Stimulated activated CD4-positive, alpha-beta T cell treated with anti-CD3 and anti-CD28 coated beads, Interleukin-1b, Interleukin-23, amount 100 ng/mL, for 24 hours (primary cell): ENCODE measurements at regions not wholly inside any gene's neighbourhood (a gene's known extent, or its start where the extent isn't known, plus 50 kb on each side); places are given as distances from the start of the nearest gene placed in this dataset.
"Not testable (repeated sequence)": the region's sequence is repeated elsewhere in the genome, so short reads cannot be mapped to it uniquely, and the experiment has no call there.

Experiments
- DNase-seq, 4 experiments: peaks; one replicate each; pipeline ENCODE4 v3.0.0-alpha.2; 2020; ENCODE audit warnings: low read depth in 4 of 4, low spot score in 1 of 4

DNA sequence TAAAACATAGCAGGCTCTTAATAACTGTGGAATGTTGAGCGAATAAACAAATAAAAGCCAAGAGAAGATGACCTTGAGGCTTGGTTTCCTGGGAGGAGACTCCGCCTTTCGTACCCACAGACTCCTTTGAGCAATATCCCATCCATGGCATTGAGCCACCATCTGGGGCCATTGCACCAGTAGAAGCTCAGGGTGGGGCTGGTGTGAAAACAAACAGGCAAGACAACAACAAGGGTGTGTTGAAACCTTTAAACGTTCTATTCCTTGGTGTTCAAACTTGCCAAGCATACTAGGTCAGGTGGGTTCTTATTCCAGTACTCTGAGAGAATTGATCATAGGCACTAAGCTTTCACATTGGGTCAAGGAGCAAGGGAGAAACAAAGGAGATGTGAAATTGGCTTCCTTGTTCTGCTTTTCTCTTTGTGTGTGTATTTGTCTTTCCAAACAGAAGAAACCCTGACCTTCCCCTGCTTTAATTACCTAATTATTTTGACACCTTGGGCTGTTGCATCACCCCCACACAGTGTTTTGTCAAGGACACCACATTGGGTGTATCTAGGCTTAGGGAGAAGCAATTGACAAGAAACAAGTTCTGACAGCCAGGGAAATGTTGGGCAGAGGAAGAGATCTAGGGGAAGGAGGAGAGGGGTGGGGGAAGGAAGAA is 105.1 kb upstream of the BCL6 start:
- no peak for DNase-seq

DNA sequence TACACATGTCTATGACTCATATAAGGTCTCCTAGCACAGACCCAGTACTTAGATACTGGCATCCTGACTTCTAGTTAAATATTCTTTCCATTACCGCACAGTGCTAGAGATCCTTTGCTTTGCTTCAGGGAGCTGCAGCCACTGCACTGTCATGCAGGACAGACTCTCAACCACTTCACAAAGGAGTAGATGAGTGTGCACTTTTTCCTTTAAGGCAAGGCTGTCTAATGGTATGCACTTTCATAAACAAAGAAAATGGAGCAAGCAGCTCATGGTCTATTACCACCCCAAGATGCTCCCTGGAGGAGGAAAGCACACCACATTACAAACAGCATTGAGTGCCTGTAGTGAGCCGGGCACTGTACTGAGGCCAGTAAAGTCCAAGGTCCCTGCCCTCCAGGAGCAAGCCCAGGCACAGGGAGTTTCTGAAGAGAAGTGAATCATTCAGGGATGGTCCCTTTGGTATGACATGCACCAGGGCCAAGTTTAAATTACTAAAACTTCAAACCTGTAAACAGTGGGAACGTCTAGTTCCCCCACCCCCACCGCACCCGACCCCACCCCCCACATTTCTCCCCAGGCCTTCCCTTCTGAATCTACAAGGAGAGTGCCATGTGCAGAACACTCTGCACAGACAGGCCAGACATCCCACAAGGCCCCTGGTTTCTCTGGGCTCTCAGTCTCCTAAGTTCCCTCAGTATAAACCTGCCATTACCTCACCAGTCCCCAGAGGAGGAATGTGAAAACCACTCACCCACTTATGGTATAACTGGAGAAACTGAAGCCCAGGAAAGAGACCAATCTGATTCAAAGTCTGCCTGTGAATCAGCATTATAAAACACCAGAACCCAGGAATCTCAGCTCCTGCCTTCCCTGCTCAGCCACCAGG is 107.8 kb upstream of the BCL6 start:
- DNase-seq: no peak

DNA sequence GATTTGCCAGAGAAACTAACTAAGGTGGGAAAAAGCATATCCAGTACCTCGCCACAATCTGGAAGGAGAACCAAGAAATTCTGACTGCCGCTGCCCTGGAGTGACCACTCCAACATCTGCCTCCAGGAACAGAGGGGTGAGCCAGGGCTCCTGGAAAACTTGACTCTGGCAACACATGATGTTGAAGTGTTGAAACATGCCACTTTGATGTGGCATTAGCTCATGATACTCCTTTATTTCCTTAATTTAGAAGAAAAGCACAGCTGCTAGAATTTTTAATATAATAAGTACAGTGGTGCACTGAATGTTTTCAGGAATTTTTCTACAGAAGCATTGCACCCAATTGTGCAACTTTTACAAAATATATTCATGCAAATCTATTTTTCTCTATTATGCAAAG is 109.9 kb upstream of the BCL6 start:
- DNase-seq: no peak

DNA sequence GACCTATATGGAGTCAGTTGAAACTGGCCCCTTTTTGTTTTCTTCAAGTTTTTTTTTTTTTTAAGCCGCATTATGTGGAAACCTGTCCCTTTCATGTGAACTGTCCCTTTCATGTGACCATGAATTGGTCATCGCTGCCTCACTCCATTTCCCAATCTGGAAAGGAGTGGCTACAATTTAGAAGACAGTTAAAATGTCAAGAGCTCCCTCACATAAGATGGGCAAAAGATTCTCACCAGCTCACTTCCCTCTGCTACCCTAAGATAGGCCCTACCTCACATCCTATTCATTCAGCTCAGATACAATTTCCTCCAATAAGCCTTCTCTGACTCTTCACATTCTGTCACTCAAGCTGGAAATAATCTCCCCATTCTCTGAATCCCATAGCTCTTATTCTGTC is 111.3 kb upstream of the BCL6 start:
- no peak for DNase-seq

DNA sequence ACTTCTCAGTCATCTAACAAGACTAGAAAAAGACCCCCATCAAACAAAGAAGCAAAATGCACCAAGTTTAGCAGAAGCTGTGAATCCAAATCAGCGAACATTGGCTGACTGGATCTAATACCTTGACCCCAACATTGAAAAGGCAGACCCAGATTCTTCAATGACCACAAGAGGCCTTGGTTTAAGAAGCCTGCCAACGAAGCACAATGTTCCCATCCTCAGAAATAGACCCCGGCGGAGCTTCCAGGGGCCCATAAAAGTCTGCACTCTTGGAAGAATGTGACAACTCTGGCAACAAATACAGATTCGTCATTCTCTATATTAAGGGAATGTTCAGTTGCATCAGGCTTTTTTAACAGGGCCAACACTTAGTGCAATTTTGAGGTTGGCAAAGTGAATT is 112.8 kb upstream of the BCL6 start:
- no peak for DNase-seq

DNA sequence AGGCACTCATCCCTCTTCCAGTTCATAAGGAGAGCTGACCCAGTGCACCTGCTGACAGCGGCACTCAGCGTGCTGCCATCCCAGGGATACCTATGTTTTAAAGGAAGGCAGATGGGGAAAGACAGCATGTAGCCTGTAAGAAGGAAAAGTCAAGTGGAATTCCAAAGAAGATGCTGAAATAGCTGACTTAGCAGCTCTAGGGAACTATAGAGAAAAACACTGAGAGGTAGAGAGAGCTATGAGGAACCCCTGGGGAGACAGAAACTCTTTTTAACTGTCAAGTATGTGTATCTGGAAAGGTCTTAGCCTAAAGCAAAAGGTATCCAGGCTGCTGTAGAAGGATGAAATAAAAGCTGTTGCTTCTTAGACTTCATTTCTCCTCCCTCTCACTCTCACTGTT is 113.4 kb upstream of the BCL6 start:
- no peak for DNase-seq

DNA sequence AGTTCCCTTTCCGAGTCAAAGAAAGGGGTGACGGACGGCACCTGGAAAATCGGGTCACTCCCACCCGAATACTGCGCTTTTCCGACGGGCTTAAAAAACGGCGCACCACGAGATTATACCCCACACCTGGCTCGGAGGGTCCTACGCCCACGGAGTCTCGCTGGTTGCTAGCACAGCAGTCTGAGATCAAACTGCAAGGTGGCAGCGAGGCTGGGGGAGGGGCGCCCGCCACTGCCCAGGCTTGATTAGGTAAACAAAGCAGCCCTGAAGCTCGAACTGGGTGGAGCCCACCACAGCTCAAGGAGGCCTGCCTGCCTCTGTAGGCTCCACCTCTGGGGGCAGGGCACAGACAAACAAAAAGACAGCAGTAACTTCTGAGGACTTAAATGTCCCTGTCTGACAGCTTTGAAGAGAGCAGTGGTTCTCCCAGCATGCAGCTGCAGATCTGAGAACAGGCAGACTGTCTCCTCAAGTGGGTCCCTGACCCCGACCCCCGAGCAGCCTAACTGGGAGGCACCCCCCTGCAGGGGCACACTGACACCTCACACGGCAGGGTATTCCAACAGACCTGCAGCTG is 117.5 kb upstream of the BCL6 start:
- not testable (repeated sequence) for DNase-seq

DNA sequence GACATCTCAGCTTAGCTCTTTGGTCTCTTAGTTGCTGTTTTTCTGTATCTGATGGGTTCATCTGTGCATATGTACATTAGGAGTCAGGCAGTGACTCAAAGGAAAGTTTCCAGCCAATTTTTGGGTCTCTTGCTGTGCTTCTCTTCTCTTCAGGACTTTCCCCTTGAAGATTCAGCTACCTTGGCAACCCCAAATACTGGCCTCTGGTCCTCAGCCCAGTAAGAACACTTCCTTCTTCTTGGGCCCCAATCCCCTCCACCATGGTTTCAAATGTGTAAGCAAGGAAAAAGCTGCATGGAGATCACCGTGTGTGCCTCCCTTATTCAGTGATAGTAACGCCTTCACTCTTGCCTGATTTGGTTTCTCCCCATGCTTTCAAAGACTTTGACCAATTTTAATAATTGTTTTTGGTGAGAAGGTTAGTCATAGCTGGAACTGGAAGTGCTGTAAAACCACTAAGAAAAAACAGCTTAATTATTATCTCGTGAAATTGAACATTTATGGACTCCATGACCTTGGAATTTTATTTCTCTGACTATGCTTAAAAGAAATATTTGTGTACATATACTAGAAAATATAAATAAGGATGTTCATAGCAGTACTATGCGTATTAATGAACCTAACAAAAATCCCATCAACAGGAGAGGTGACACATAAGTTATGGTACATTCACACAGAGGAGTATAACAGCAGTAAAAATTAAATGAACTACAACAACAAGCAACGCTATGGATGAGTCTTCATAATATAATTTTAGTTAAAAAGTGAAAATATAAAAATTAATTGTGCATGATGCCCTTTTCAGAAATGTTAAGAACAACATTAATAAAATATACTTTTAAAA is 125.3 kb upstream of the BCL6 start:
- DNase-seq: no peak

DNA sequence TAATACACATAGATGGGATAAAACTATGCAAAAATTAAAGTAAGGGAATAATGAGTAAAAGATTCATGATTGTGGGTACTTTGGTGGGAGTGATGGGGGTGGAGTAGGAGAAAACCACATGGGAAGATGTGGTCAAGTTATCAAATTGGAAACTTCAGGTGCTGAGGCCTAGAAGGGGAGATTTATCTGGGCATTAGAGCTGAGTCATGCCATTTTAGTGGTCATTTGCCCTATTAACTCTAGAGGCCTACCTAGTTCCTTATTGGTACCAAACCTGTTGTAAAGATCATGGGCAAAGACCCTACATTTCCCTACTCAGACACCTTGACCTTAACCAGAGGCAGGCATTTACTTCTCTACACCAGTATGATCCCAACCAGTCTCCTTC is 125.9 kb upstream of the BCL6 start:
- DNase-seq: no peak

DNA sequence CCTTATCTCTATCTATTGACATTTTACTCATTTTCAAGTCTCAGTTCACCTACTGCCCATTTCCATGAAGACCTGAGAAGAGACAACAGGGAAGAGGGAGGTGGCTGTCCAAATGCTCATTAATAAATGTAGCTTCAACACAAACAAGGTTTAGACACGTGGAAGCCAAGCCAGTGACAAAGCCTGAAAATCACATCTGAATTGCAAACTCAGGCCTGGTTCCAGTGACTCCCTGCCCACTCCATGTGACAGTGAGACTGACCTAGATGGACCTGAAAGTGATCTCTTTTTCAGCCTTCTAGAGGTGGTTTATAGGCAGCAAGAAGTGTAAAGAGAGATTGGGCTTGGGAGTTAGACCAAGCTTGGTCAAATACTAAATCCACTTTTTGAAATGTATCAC is 126.6 kb upstream of the BCL6 start:
- no peak for DNase-seq

DNA sequence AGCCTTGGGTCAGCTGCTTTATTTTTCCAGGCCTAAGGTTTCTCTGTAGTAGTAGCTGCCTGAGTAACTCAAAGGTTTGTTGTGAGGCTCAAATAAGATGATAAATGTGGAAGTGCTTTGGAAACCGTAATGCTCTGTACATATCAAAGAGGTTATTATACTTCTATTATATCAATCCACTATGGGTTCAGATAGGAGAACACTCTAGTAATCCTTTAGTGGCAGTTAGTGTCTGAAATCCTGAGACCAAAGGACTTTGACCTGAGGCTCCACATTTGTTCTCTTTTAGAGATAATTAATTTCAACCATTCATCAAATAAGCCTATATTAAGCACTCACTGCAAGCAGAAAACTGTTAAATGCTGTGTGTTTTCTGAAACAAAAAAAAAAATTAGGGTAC is 128.6 kb upstream of the BCL6 start:
- no peak for DNase-seq

DNA sequence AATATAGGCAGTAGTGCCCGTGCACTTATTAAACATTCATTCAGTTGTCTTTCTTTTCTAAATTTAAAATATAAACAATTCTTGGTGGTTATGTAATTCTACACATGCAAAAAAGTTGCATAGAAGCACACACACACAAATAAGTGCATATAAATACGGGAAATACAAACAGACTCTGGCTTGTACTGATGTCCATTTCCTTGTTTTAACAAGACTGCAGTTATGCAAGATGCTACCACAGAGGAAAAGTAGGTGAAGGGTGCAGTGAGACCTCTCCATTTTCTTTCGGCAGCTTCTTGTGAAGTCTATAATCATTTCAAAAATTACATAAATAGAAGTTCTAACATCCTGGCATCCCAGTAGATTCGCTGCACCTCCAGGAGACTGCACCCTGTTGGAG is 130.6 kb upstream of the BCL6 start:
- DNase-seq: no peak

DNA sequence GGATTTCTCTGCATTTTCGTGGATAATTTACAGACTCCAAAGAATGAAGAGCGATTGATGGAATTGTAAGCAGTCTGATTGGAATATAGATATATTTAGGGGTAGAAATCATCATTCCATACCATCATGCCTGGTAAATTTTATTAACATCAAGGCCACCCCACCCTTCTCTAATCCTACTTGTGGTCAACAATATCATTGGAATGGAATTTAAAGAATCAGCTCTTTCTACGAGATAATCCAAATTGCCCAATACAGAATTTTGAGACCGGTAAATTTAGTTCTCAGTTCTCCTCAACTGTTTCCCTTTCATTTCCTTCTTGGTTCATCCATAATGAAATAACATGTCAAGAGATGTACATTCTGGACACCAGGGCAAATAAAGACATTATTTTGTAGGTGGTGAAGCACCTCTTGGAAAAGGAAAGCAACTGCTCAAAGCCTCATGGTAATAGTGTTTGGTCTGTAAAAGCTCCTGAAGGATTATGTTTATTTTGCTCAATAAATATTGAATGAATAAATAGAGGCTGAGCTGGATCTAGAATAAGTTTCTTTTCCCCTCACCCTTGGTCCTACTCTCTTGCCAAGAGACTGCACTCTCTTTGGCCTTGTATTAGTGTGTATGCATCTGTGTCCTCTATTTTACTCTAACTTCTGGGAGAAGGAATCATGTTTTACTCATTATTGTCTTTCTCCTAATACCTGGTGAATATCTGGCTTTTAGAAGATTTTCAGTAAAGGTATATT is 133.7 kb upstream of the BCL6 start:
- no peak for DNase-seq

DNA sequence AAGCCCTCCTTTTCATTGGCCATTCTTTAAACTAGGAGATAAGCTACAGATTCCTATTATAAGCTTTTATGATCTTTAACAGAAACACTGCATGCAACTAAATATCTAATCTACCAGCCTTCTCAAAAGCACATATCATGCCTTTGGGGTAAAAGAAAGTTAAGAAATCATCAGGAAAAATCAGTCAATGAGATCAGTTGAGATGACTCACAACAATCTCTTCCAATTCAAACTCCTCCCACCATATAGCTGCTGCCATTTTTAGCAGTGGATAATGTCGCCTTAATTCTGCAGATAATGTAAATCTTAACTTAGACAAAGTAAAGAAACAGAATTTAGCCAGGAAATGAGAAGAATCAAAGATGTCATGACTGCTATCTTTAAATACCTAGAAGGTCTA is 135.2 kb upstream of the BCL6 start:
- DNase-seq: no peak

DNA sequence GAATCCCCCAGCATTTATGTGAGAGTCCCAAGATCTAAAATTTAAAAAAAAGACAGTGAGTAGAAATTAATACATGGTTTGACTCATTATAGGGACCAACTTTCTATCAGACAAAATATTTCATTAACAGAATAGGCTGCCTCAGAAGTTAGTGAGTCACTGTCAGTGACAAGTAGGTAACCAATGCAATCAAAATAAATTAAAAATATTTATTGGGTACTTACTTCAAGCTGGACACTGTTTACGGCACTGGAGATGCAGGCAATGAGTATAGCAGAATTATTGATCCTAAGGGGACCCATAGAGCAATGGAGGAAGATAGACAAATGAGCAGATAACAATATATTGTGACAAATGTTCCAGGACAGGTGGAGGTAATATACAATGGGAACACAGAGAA is 135.6 kb upstream of the BCL6 start:
- DNase-seq: no peak

DNA sequence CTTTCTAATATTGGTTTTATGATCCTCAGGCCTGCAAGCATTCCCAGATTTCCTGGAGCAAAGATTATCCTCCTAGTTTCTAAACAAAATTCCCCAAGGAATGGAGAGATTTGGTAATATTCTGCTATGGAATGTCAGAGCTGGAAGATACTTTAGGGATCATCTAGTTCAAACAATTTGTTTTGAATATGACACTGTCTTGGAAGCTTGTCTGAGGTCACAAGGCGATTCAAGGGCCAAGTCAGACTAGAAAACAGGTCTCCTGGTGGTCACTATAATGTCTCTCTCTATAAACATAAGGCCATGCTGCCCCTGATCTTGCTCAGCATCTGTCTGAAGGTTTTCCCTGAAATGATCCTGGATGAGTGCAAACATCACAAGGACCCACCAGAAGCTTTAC is 143.4 kb upstream of the BCL6 start:
- no peak for DNase-seq

DNA sequence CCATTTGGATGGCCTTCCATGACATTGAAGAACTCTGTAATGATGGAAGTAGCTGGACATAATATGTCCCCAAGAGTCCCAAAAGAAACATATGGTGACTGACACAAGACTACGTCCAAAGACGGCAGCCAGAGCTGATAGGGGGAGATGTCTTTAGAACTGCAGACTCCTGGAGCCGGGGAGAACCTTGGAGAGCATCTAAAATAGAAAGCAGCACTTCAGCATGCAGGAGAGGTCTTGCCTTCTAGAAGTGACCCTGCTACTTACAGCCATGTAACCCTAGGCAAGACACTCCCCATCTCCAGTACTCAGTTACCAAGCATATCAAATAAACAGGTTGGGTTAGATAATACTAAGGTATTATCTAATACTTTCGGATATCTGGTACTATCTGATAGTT is 143.8 kb upstream of the BCL6 start:
- no peak for DNase-seq

DNA sequence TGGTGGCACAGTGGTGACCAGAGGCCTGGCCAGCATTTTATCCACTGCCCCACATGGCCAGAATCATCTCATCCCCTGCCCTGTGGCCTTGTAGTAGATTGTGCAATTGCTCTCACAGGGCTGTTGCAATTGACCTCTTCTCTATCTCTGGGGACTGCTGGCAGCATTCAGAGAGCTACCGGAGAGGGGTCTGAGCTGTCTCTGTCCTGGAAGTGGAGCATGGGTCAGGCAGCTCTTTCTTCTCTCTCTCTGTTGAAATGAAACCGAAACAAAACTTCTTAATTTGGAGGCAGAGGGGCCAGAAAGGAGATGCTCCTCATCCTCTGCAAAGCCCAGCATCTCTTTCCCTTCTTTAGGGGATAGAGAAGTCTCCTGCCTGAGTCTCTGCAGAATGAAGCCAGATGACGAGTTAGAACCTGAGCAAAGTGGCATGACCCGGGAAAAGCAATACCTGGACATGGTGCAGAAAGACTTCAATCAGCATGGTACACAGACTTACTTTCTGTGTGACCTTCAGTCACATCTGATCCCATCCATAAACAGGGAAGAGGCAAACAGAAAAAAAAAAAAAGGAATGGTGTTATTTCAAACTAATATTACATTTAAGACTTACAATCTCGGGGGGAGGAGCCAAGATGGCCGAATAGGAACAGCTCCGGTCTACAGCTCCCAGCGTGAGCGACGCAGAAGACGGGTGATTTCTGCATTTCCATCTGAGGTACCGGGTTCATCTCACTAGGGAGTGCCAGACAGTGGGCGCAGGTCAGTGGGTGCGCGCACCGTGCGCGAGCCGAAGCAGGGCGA is 144.5 kb upstream of the BCL6 start:
- DNase-seq: no peak

DNA sequence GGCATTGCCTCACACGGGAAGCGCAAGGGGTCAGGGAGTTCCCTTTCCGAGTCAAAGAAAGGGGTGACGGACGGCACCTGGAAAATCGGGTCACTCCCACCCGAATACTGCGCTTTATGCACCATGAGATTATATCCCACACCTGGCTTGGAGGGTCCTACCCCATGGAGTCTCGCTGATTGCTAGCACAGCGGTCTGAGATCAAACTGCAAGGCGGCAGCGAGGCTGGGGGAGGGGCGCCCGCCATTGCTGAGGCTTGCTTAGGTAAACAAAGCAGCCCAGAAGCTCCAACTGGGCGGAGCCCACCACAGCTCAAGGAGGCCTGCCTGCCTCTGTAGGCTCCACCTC is 145.1 kb upstream of the BCL6 start:
- not testable (repeated sequence) for DNase-seq

DNA sequence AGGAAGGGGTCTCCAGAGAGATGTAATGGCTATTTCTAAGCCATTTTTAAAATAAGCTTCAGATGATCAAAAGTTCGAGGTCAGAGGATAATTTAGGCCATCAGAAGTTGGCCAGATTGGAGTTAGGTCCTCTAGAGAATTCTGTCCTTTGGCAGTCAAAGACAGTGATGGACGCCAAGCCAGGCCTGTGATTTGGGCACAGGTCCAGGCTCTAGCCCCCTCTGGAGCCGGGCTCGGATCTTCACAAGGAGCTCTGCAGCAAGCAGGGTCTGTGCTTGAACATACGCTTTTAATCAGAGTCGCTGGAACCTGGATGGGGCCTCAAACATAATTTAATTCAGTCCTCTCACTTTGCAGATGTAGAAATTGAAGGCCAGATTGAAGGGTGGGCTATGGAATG is 151.4 kb upstream of the BCL6 start:
- no peak for DNase-seq
